Astrocyte of the spinal cord (primary cell): ENCODE measurements at regions not wholly inside any gene's neighbourhood (a gene's known extent, or its start where the extent isn't known, plus 50 kb on each side); places are given as distances from the start of the nearest gene placed in this dataset.

ENCODE experiments used
- DNase-seq: peaks from one replicate; pipeline ENCODE4 v3.0.0; 2011; ENCODE audit warnings: low read depth, low spot score
- H3K4me3 ChIP-seq: 2 replicates; pipeline ENCODE4 v1.5.1; 2011; ENCODE audit warnings: low read depth, mild to moderate bottlenecking, low read length, moderate library complexity
- CTCF ChIP-seq: IDR thresholded peaks from 2 replicates; pipeline ENCODE4 v1.5.1; 2012; ENCODE audit warnings: low read depth, mild to moderate bottlenecking, low read length, inconsistent platforms
- in situ Hi-C: cut with HindIII; loops from 2 replicates; pipeline ENCODE4 v1.10.0; 2017; ENCODE audit warnings: low sequenced_read_pairs

GRCh38 chr1:58249388-58249736, 297.2 kb downstream of the OMA1 start:
- no peak for DNase-seq
- in situ Hi-C loops: no loop called here
- TF ChIP-seq CTCF: no peak
- no peak overlapping the region for H3K4me3 ChIP-seq

GRCh38 chr1:58248791-58249190, 297.7 kb downstream of the OMA1 start:
- DNase-seq: no peak
- no peak for TF ChIP-seq CTCF
- no peak overlapping the region for H3K4me3 ChIP-seq
- in situ Hi-C loops: no loop called here

DNA sequence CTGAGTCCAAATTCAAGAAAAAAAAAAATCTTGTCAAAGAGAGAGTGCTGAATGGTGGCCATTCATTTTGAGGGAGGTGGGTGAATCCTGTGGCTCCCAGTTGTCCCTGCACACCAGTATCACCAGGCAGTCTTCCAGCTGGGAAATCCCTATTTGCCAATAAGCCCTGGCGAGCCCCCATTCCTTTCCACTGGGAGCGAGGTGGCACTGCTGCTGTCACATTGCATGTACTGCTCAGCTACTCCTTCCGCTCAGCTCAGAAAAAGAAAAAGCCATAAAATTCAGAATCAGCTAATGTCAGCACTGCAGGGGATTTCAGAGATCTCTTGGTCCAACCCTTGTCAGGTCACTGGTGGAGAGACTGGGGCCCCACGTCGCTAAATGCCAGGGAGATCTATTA, 298.5 kb downstream of the OMA1 start:
- TF ChIP-seq CTCF: no peak
- no peak overlapping the region for H3K4me3 ChIP-seq
- in situ Hi-C loops: no loop called here
- DNase-seq: no peak

- DNase-seq: no peak
- H3K4me3 ChIP-seq: no peak overlapping the region
- in situ Hi-C loops: no loop called here
- no peak for TF ChIP-seq CTCF
Observed at GRCh38 chr1:58246549-58246948, 300.0 kb downstream of the OMA1 start.

DNA sequence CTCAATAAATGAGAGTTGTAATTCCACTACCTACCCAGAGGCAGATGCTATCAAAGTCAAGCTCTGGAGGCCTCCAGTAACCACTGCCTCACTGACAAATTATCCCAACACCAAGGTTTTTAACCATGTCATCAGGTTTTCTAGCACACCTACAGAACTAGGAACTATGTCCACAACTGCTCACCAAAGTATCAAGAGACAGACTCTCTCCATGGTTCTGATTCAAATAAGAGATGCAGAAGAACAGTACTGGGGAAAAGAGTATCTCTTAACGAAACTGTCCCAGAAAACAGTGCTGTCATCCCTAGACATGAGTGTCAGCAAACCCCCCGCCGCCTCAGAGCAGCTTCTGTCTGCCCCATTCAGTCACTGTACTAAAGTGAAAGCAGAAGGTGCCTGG, 301.7 kb downstream of the OMA1 start:
- TF ChIP-seq CTCF: no peak
- no peak overlapping the region for H3K4me3 ChIP-seq
- no peak for DNase-seq
- in situ Hi-C loops: no loop called here

GRCh38 chr1:58238846-58239245, 307.7 kb downstream of the OMA1 start:
- DNase-seq: no peak
- in situ Hi-C loops: no loop called here
- H3K4me3 ChIP-seq: no peak overlapping the region
- no peak for TF ChIP-seq CTCF

DNA sequence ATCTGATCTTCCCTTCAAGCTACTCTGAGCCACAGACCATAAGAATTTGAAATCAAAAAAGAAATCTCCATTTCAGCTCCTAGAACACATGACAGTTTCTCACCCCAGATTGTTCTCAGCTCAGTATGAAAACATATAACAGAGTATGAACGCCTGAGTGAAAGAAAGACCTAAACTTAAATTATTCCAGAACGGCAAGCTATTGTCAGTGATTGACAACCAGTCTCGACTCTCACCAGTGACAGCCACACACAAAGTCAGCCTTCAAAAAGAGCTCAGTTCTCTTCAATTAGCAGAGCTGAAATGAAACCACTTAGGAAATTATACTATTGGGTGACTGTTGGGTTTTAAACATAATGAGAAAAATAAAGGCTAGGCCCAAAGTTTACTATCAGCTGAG, 312.8 kb downstream of the OMA1 start:
- in situ Hi-C loops: no loop called here
- no peak for DNase-seq
- no peak for TF ChIP-seq CTCF
- no peak overlapping the region for H3K4me3 ChIP-seq
